Osteocyte (in vitro differentiated cells): ENCODE measurements at regions not wholly inside any gene's neighbourhood (a gene's known extent, or its start where the extent isn't known, plus 50 kb on each side); places are given as distances from the start of the nearest gene placed in this dataset.

Experiments
- DNase-seq: peaks from one replicate; pipeline ENCODE4 v3.0.0; 2021; ENCODE audit warnings: mixed read lengths; ENCODE audit not compliant: unreplicated experiment; ENCODE audit errors: extremely low spot score
- H3K27ac Mint-ChIP-seq: one replicate; pipeline ENCODE4 v1.8.0; 2021; ENCODE audit warnings: mild to moderate bottlenecking, mixed read lengths; ENCODE audit not compliant: unreplicated experiment
- H3K27me3 Mint-ChIP-seq: one replicate; pipeline ENCODE4 v1.8.0; 2021; ENCODE audit warnings: mixed read lengths; ENCODE audit not compliant: unreplicated experiment
- H3K36me3 Mint-ChIP-seq: one replicate; pipeline ENCODE4 v1.8.0; 2021; ENCODE audit warnings: mixed read lengths; ENCODE audit not compliant: unreplicated experiment
- H3K4me1 Mint-ChIP-seq: one replicate; pipeline ENCODE4 v1.8.0; 2021; ENCODE audit warnings: mixed read lengths; ENCODE audit not compliant: unreplicated experiment
- H3K4me3 Mint-ChIP-seq: one replicate; pipeline ENCODE4 v1.8.0; 2021; ENCODE audit warnings: mild to moderate bottlenecking, moderate library complexity, mixed read lengths; ENCODE audit not compliant: unreplicated experiment
- H3K9me3 Mint-ChIP-seq: one replicate; pipeline ENCODE4 v1.8.0; 2021; ENCODE audit warnings: mixed read lengths; ENCODE audit not compliant: unreplicated experiment
- TF ChIP-seq, protein P1 (sequence below): fragments of 200-600 bp; sonication (generic); IDR thresholded peaks from 2 replicates; pipeline ENCODE4 v1.5.0; 2021; ENCODE audit warnings: antibody characterized with exemption, mild to moderate bottlenecking, moderate library complexity

DNA sequence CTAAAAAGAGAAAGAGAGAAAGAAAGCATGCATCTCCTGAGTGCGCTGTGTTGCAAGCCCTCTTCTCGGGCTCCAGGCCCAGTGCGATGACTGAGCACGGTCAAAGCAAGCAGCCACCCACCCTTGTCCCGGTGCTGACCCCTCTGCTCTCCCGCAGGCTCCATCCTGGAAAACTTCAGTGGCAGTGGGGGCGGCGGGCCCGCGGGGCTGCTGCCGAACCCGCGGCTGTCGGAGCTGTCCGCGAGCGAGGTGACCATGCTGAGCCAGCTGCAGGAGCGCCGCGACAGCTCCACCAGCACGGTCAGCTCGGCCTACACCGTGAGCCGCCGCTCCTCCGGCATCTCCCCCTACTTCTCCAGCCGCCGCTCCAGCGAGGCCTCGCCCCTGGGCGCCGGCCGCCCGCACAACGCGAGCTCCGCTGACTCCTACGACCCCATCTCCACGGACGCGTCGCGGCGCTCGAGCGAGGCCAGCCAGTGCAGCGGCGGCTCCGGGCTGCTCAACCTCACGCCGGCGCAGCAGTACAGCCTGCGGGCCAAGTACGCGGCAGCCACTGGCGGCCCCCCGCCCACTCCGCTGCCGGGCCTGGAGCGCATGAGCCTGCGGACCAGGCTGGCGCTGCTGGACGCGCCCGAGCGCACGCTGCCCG lies 252.5 kb downstream of the GLI2 start:
- Mint-ChIP-seq H3K4me3 (no peak overlapping the region), H3K9me3 (no peaks in the 10 kb centered on the region), H3K4me1 (peaks cover 5% of the 10 kb centered on the region), H3K36me3 (peaks cover 40% of the 10 kb centered on the region), H3K27ac (no peak overlapping the region), H3K27me3 (no peaks in the 10 kb centered on the region)
- TF ChIP-seq, protein P1, sequence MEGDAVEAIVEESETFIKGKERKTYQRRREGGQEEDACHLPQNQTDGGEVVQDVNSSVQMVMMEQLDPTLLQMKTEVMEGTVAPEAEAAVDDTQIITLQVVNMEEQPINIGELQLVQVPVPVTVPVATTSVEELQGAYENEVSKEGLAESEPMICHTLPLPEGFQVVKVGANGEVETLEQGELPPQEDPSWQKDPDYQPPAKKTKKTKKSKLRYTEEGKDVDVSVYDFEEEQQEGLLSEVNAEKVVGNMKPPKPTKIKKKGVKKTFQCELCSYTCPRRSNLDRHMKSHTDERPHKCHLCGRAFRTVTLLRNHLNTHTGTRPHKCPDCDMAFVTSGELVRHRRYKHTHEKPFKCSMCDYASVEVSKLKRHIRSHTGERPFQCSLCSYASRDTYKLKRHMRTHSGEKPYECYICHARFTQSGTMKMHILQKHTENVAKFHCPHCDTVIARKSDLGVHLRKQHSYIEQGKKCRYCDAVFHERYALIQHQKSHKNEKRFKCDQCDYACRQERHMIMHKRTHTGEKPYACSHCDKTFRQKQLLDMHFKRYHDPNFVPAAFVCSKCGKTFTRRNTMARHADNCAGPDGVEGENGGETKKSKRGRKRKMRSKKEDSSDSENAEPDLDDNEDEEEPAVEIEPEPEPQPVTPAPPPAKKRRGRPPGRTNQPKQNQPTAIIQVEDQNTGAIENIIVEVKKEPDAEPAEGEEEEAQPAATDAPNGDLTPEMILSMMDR, result no peak
- DNase-seq, result peak; percentile 82

DNA sequence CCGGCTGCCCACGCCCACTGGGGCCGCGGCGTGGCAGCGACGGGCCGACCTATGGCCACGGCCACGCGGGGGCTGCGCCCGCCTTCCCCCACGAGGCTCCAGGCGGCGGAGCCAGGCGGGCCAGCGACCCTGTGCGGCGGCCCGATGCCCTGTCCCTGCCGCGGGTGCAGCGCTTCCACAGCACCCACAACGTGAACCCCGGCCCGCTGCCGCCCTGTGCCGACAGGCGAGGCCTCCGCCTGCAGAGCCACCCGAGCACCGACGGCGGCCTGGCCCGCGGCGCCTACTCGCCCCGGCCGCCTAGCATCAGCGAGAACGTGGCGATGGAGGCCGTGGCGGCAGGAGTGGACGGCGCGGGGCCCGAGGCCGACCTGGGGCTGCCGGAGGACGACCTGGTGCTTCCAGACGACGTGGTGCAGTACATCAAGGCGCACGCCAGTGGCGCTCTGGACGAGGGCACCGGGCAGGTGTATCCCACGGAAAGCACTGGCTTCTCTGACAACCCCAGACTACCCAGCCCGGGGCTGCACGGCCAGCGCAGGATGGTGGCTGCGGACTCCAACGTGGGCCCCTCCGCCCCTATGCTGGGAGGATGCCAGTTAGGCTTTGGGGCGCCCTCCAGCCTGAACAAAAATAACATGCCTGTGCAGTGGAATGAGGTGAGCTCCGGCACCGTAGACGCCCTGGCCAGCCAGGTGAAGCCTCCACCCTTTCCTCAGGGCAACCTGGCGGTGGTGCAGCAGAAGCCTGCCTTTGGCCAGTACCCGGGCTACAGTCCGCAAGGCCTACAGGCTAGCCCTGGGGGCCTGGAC lies 253.2 kb downstream of the GLI2 start:
- H3K9me3 Mint-ChIP-seq, result no peaks in the 10 kb centered on the region
- TF ChIP-seq, protein P1, result no peak
- no peaks in the 10 kb centered on the region for H3K27me3 Mint-ChIP-seq
- peaks cover under 1% of the 10 kb centered on the region for H3K4me1 Mint-ChIP-seq
- H3K36me3 Mint-ChIP-seq, result peaks cover 35% of the 10 kb centered on the region
- H3K4me3 Mint-ChIP-seq, result no peak overlapping the region
- peak; percentile 84 for DNase-seq
- no peak overlapping the region for H3K27ac Mint-ChIP-seq

DNA sequence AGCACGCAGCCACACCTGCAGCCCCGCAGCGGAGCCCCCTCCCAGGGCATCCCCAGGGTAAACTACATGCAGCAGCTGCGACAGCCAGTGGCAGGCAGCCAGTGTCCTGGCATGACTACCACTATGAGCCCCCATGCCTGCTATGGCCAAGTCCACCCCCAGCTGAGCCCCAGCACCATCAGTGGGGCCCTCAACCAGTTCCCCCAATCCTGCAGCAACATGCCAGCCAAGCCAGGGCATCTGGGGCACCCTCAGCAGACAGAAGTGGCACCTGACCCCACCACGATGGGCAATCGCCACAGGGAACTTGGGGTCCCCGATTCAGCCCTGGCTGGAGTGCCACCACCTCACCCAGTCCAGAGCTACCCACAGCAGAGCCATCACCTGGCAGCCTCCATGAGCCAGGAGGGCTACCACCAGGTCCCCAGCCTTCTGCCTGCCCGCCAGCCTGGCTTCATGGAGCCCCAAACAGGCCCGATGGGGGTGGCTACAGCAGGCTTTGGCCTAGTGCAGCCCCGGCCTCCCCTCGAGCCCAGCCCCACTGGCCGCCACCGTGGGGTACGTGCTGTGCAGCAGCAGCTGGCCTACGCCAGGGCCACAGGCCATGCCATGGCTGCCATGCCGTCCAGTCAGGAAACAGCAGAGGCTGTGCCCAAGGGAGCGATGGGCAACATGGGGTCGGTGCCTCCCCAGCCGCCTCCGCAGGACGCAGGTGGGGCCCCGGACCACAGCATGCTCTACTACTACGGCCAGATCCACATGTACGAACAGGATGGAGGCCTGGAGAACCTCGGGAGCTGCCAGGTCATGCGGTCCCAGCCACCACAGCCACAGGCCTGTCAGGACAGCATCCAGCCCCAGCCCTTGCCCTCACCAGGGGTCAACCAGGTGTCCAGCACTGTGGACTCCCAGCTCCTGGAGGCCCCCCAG lies 254.1 kb downstream of the GLI2 start:
- no peak overlapping the region for H3K4me3 Mint-ChIP-seq
- no peak overlapping the region for H3K27ac Mint-ChIP-seq
- DNase-seq, result peak; percentile 82
- TF ChIP-seq, protein P1, result no peak
- H3K9me3 Mint-ChIP-seq, result no peaks in the 10 kb centered on the region
- H3K36me3 Mint-ChIP-seq, result peaks cover 30% of the 10 kb centered on the region
- H3K27me3 Mint-ChIP-seq, result no peaks in the 10 kb centered on the region
- peaks cover 4% of the 10 kb centered on the region for H3K4me1 Mint-ChIP-seq

DNA sequence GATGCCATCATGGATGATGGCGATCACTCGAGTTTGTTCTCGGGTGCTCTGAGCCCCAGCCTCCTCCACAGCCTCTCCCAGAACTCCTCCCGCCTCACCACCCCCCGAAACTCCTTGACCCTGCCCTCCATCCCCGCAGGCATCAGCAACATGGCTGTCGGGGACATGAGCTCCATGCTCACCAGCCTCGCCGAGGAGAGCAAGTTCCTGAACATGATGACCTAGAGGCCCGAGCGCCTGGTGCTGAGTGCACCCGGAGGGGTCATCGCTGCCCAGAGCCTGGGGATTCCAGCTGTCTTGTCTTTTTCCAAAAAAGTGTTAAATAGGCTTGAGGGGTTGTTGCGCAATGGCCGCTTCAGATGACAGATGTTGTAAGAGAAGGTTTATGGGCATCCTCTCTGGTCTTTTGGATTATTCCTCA lies 254.8 kb downstream of the GLI2 start:
- Mint-ChIP-seq H3K9me3 (no peaks in the 10 kb centered on the region), H3K4me3 (no peak overlapping the region), H3K4me1 (peaks cover 4% of the 10 kb centered on the region), H3K27me3 (no peaks in the 10 kb centered on the region), H3K27ac (no peak overlapping the region), H3K36me3 (peaks cover 30% of the 10 kb centered on the region)
- DNase-seq, result no peak
- TF ChIP-seq, protein P1, result no peak
